Astrocyte (in vitro differentiated cells and primary cell): ENCODE measurements at regions not wholly inside any gene's neighbourhood (a gene's known extent, or its start where the extent isn't known, plus 50 kb on each side); places are given as distances from the start of the nearest gene placed in this dataset.

Source experiments
- DNase-seq: peaks from one replicate; pipeline ENCODE4 v3.0.0-alpha.2; 2010; ENCODE audit warnings: low read depth
- FAIRE-seq: peaks from 2 replicates; lab custom pipeline; 2011; peaks lifted over from hg19 to GRCh38; lab: Jason Lieb, UNC
- H2AFZ ChIP-seq: 2 replicates; pipeline ENCODE4 v1.6.0; 2012; ENCODE audit warnings: low read depth, low read length, inconsistent platforms
- H3K27ac ChIP-seq: 2 replicates; pipeline ENCODE4 v1.5.1; 2011; ENCODE audit warnings: low read depth, low read length, inconsistent platforms
- H3K27me3 ChIP-seq: 2 replicates; pipeline ENCODE4 v1.6.0; 2011; ENCODE audit warnings: low read length, inconsistent platforms; ENCODE audit not compliant: insufficient read depth
- H3K36me3 ChIP-seq: 2 replicates; pipeline ENCODE4 v1.5.1; 2011; ENCODE audit warnings: low read length, inconsistent platforms; ENCODE audit not compliant: insufficient read depth
- H3K4me1 ChIP-seq: 2 replicates; pipeline ENCODE4 v1.5.1; 2011; ENCODE audit warnings: low read length, inconsistent platforms; ENCODE audit not compliant: insufficient read depth
- H3K4me2 ChIP-seq: 2 replicates; pipeline ENCODE4 v1.6.0; 2012; ENCODE audit warnings: low read length, inconsistent platforms
- H3K4me3 ChIP-seq: 2 replicates; pipeline ENCODE4 v1.5.1; 2011; ENCODE audit warnings: low read depth, mild to moderate bottlenecking, low read length, inconsistent platforms; ENCODE audit not compliant: insufficient read depth
- H3K79me2 ChIP-seq: 2 replicates; pipeline ENCODE4 v1.6.0; 2012; ENCODE audit warnings: mild to moderate bottlenecking, low read length, inconsistent platforms; ENCODE audit not compliant: insufficient read depth
- H3K9ac ChIP-seq: 2 replicates; pipeline ENCODE4 v1.6.0; 2012; ENCODE audit warnings: mild to moderate bottlenecking, low read length, inconsistent platforms
- H3K9me3 ChIP-seq: 2 replicates; pipeline ENCODE4 v1.5.1; 2012; ENCODE audit warnings: low read depth, mild to moderate bottlenecking, low read length, inconsistent platforms; ENCODE audit not compliant: insufficient read depth
- H4K20me1 ChIP-seq: 2 replicates; pipeline ENCODE4 v1.6.0; 2012; ENCODE audit warnings: low read length, inconsistent platforms; ENCODE audit not compliant: insufficient read depth
- H3K27ac Mint-ChIP-seq: one replicate; pipeline ENCODE4 v1.8.0; 2021; ENCODE audit warnings: mild to moderate bottlenecking, mixed read lengths; ENCODE audit not compliant: unreplicated experiment
- H3K27me3 Mint-ChIP-seq: one replicate; pipeline ENCODE4 v1.8.0; 2021; ENCODE audit warnings: low read depth, mixed read lengths; ENCODE audit not compliant: unreplicated experiment
- H3K36me3 Mint-ChIP-seq: one replicate; pipeline ENCODE4 v1.8.0; 2021; ENCODE audit warnings: low read depth, mixed read lengths; ENCODE audit not compliant: unreplicated experiment
- H3K4me1 Mint-ChIP-seq: one replicate; pipeline ENCODE4 v1.8.0; 2021; ENCODE audit warnings: low read depth, mixed read lengths; ENCODE audit not compliant: unreplicated experiment
- H3K4me3 Mint-ChIP-seq: one replicate; pipeline ENCODE4 v1.8.0; 2021; ENCODE audit warnings: mild to moderate bottlenecking, moderate library complexity, mixed read lengths; ENCODE audit not compliant: unreplicated experiment
- H3K9me3 Mint-ChIP-seq: one replicate; pipeline ENCODE4 v1.8.0; 2021; ENCODE audit warnings: mild to moderate bottlenecking, mixed read lengths; ENCODE audit not compliant: unreplicated experiment
- EZH2 ChIP-seq: IDR thresholded peaks from 2 replicates; pipeline ENCODE4 v1.6.1; 2012; ENCODE audit warnings: mild to moderate bottlenecking, low read length, inconsistent platforms; ENCODE audit not compliant: insufficient read depth
- TF ChIP-seq, protein P1 (sequence below): IDR thresholded peaks from 2 replicates; pipeline ENCODE4 v1.5.1; 2011; ENCODE audit warnings: low read depth, mild to moderate bottlenecking, inconsistent platforms, low read length, moderate library complexity; ENCODE audit not compliant: insufficient read depth

DNA sequence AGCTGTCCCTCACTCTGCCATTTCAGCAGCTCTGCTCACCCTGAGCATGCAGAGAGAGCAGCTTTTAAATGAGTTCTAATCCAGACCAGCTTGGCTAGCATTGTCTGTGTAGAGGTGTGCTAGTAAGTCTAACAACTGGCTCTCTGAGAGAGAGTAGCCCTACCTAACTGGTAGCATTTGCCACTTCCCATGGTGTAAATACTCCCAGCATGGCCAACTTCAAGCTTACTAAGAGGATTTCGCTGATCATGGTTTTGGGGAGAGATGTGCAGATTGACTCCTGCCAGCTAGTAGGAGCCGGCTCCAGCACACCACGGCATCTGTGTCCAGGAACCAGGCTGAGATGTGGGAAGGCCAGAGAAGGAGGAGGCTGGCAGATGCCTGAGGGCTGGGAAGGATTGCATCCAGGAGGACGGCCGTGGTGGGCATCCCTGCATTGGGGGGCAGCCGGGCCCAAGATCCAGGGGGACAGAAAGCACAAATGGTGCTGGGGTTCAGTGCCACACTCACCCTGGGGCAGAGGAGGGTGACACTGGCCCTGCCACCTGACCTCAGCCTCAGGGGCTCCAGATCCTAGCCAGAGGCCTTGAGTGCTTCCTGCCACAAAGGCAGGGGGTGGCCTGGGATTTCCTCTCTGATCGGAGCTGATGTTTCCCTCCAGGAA, 394.9 kb upstream of the TNRC6C start:
- TF ChIP-seq, protein P1, sequence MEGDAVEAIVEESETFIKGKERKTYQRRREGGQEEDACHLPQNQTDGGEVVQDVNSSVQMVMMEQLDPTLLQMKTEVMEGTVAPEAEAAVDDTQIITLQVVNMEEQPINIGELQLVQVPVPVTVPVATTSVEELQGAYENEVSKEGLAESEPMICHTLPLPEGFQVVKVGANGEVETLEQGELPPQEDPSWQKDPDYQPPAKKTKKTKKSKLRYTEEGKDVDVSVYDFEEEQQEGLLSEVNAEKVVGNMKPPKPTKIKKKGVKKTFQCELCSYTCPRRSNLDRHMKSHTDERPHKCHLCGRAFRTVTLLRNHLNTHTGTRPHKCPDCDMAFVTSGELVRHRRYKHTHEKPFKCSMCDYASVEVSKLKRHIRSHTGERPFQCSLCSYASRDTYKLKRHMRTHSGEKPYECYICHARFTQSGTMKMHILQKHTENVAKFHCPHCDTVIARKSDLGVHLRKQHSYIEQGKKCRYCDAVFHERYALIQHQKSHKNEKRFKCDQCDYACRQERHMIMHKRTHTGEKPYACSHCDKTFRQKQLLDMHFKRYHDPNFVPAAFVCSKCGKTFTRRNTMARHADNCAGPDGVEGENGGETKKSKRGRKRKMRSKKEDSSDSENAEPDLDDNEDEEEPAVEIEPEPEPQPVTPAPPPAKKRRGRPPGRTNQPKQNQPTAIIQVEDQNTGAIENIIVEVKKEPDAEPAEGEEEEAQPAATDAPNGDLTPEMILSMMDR: no peak
- TF ChIP-seq EZH2: no peak

DNA sequence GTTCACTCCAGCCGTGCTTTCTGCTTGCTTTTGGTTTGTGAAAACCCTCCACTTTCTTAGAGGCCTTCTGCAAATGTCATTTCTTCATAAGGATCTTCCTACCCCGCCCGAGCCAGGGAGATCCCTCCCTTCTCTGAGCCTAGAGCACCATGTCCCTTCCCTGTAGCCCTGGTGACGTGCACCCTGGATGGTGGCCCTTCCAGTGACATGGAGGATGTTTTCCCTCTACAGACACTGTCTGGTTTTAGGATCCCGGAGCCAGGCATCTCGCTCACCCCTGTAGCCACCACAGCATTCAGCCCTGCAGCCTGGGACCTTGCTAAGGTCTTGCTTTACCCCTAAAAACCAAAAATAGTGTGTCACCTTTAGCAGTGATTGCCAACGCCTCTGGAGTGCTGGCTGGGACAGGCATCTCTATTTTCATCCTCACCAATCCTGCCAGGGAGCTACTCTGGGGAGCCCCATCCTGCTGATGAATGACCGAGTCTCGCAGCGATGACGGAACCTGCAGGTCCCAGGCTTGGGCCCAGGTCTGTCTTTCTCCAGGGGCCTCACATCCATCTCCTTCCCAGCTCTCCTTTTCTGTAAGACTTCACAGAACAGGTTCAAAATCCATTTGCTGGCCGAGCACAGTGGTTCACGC, 394.1 kb upstream of the TNRC6C start:
- Histone ChIP-seq H3K4me1 (no peaks in the 10 kb centered on the region), H4K20me1 (no peaks in the 10 kb centered on the region), H3K36me3 (no peaks in the 10 kb centered on the region), H3K4me3 (no peak overlapping the region), H2AFZ (no peak overlapping the region), H3K27me3 (peaks cover 17% of the 10 kb centered on the region), H3K9ac (no peak overlapping the region), H3K79me2 (no peaks in the 10 kb centered on the region), H3K9me3 (no peaks in the 10 kb centered on the region), H3K4me2 (no peak overlapping the region), H3K27ac (no peak overlapping the region)
- FAIRE-seq (no peak), DNase-seq (no peak)
- H3K27ac Mint-ChIP-seq: peak overlapping the region; percentile 20
- peaks cover 52% of the 10 kb centered on the region for H3K27me3 Mint-ChIP-seq
- no peak for TF ChIP-seq EZH2
- H3K4me1 Mint-ChIP-seq: peaks cover under 1% of the 10 kb centered on the region
- peaks cover 18% of the 10 kb centered on the region for H3K9me3 Mint-ChIP-seq
- H3K36me3 Mint-ChIP-seq: peaks cover 3% of the 10 kb centered on the region
- no peak overlapping the region for H3K4me3 Mint-ChIP-seq

More for the DNA sequence above, 394.9 kb upstream of the TNRC6C start:
- Histone ChIP-seq H3K9me3 (no peaks in the 10 kb centered on the region), H3K9ac (no peak overlapping the region), H4K20me1 (no peaks in the 10 kb centered on the region), H3K79me2 (no peaks in the 10 kb centered on the region), H3K4me1 (no peaks in the 10 kb centered on the region), H3K4me3 (no peak overlapping the region), H3K27ac (no peak overlapping the region), H2AFZ (no peak overlapping the region), H3K36me3 (no peaks in the 10 kb centered on the region), H3K4me2 (no peak overlapping the region), H3K27me3 (peaks cover 24% of the 10 kb centered on the region)
- peaks cover 59% of the 10 kb centered on the region for H3K27me3 Mint-ChIP-seq
- peaks cover 3% of the 10 kb centered on the region for H3K36me3 Mint-ChIP-seq
- no peak overlapping the region for H3K4me3 Mint-ChIP-seq
- H3K9me3 Mint-ChIP-seq: peaks cover 18% of the 10 kb centered on the region
- no peak for FAIRE-seq
- no peak for DNase-seq
- H3K27ac Mint-ChIP-seq: no peak overlapping the region
- H3K4me1 Mint-ChIP-seq: peaks cover 3% of the 10 kb centered on the region

DNA sequence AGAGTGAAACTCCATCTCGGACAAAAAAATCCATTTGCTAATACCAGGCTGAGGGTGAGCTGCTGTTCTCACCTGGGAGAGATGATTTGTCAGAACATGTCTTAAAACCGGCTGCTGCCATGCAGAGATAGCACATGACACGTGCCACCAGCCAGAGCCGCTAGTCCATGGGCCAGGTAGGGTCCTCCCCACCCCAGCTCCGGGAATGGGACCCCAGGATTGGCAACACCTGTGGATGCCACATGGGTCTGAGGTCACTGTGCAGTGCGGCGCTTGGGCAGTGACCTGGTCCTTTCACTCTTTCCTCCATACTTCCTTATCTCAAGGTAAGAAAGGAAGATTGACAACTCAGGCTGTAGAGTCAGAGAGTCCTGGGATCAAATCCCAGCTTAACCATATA, 393.3 kb upstream of the TNRC6C start:
- H3K9me3 Mint-ChIP-seq: peaks cover 18% of the 10 kb centered on the region
- Histone ChIP-seq H3K27ac (no peak overlapping the region), H2AFZ (no peak overlapping the region), H3K36me3 (no peaks in the 10 kb centered on the region), H3K4me1 (no peaks in the 10 kb centered on the region), H3K9ac (no peak overlapping the region), H4K20me1 (no peaks in the 10 kb centered on the region), H3K9me3 (no peaks in the 10 kb centered on the region), H3K4me2 (no peak overlapping the region), H3K4me3 (no peak overlapping the region), H3K79me2 (no peaks in the 10 kb centered on the region), H3K27me3 (peaks cover 11% of the 10 kb centered on the region)
- TF ChIP-seq EZH2: no peak
- TF ChIP-seq, protein P1: no peak
- H3K27ac Mint-ChIP-seq: no peak overlapping the region
- no peaks in the 10 kb centered on the region for H3K4me1 Mint-ChIP-seq
- peaks cover 47% of the 10 kb centered on the region for H3K27me3 Mint-ChIP-seq
- H3K36me3 Mint-ChIP-seq: peaks cover 3% of the 10 kb centered on the region
- DNase-seq (no peak), FAIRE-seq (no peak)
- H3K4me3 Mint-ChIP-seq: no peak overlapping the region
